IMR-90 (cell line): ENCODE measurements at regions not wholly inside any gene's neighbourhood (a gene's known extent, or its start where the extent isn't known, plus 50 kb on each side); places are given as distances from the start of the nearest gene placed in this dataset.
A peak's percentile ranks its signal among the peaks of the same experiment; 100 is the strongest.
"Not testable (repeated sequence)": the region's sequence is repeated elsewhere in the genome, so short reads cannot be mapped to it uniquely, and the experiment has no call there.

Source experiments
- ATAC-seq: fragments of 200-7000 bp; cut with Tn5 transposase; 2 replicates; pipeline ENCODE4 v1.9.1; 2020; ENCODE audit warnings: low read depth, mild to moderate bottlenecking, moderate library complexity
- BruUV-seq: library from RNA; stranded (reverse); fragments of 400-500 nt; replicated peaks from 2 replicates; lab custom pipeline; 2021; lab: Mats Ljungman, UMichigan
- CTCF ChIA-PET: fragments of 300-600 bp; formaldehyde crosslinking; extraction: SDS; loops from one replicate; lab custom pipeline; 2021; ENCODE audit warnings: antibody characterized with exemption; lab: Yijun Ruan, JAX
- POLR2A ChIA-PET: fragments of 300-600 bp; sonication (Branson Sonifier 250); formaldehyde crosslinking; loops from one replicate; lab custom pipeline; 2022; ENCODE audit warnings: antibody characterized with exemption; ENCODE audit not compliant: unreplicated experiment; lab: Charles Lee
- DNase-seq: peaks from one replicate; pipeline ENCODE4 v3.0.0; 2013
- H2AFZ ChIP-seq: replicated peaks from 2 replicates; pipeline ENCODE3; 2013; ENCODE audit warnings: low read length, mild to moderate bottlenecking; ENCODE audit not compliant: poor library complexity
- H2AK5ac ChIP-seq: 2 replicates; pipeline ENCODE4 v1.6.1; 2013; ENCODE audit warnings: low read depth, low read length, inconsistent platforms
- H2AK9ac ChIP-seq: replicated peaks from 2 replicates; pipeline ENCODE3; 2013; ENCODE audit warnings: mild to moderate bottlenecking, low read depth, low read length, moderate library complexity; ENCODE audit not compliant: poor library complexity
- H2BK120ac ChIP-seq: 2 replicates; pipeline ENCODE4 v1.6.1; 2013; ENCODE audit warnings: low read depth, low read length, inconsistent platforms
- H2BK15ac ChIP-seq: 3 replicates; pipeline ENCODE4 v1.6.1; 2013; ENCODE audit warnings: low read depth, low read length, inconsistent platforms
- H2BK20ac ChIP-seq: 2 replicates; pipeline ENCODE4 v1.6.1; 2013; ENCODE audit warnings: low read depth, mild to moderate bottlenecking, inconsistent platforms, low read length, moderate library complexity
- H2BK5ac ChIP-seq: 2 replicates; pipeline ENCODE4 v1.6.1; 2013; ENCODE audit warnings: mild to moderate bottlenecking, low read depth, low read length, inconsistent platforms; ENCODE audit not compliant: poor library complexity, severe bottlenecking
- H3K14ac ChIP-seq: replicated peaks from 2 replicates; pipeline ENCODE4 v1.6.1; 2013; ENCODE audit warnings: low read depth, low read length, inconsistent platforms
- H3K18ac ChIP-seq: 2 replicates; pipeline ENCODE4 v1.6.1; 2013; ENCODE audit warnings: low read depth, low read length, control low read depth
- H3K23ac ChIP-seq: 2 replicates; pipeline ENCODE4 v1.6.1; 2013; ENCODE audit warnings: low read depth, low read length, inconsistent platforms
- H3K27ac ChIP-seq: 2 replicates; pipeline ENCODE4 v1.5.1; 2013; ENCODE audit warnings: mild to moderate bottlenecking, control low read depth, low read length; ENCODE audit not compliant: insufficient read depth
- H3K27me3 ChIP-seq: 2 replicates; pipeline ENCODE4 v1.6.1; 2013; ENCODE audit warnings: low read length; ENCODE audit not compliant: control insufficient read depth, insufficient read depth
- H3K36me3 ChIP-seq: 2 replicates; pipeline ENCODE4 v1.6.1; 2013; ENCODE audit warnings: low read length, mixed read lengths; ENCODE audit not compliant: control insufficient read depth, insufficient read depth
- H3K4ac ChIP-seq: 2 replicates; pipeline ENCODE4 v1.6.1; 2013; ENCODE audit warnings: low read depth, low read length, inconsistent platforms
- H3K4me1 ChIP-seq: 2 replicates; pipeline ENCODE4 v1.6.1; 2013; ENCODE audit warnings: low read length, mixed read lengths; ENCODE audit not compliant: control insufficient read depth, insufficient read depth
- H3K4me2 ChIP-seq: 2 replicates; pipeline ENCODE4 v1.6.1; 2013; ENCODE audit warnings: low read depth, mild to moderate bottlenecking, control low read depth, low read length, moderate library complexity
- H3K4me3 ChIP-seq: 2 replicates; pipeline ENCODE4 v1.5.1; 2013; ENCODE audit warnings: low read depth, mild to moderate bottlenecking, control low read depth, low read length, moderate library complexity; ENCODE audit not compliant: insufficient read depth
- H3K56ac ChIP-seq: 2 replicates; pipeline ENCODE4 v1.6.1; 2013; ENCODE audit warnings: low read length, inconsistent platforms; ENCODE audit not compliant: insufficient read depth; ENCODE audit errors: extremely low read depth
- H3K79me1 ChIP-seq, 2 experiments: 2 replicates each; pipeline ENCODE4 v1.6.1; 2013; ENCODE audit warnings: low read length in 2 of 2, inconsistent platforms in 1 of 2, low read depth in 1 of 2
- H3K9ac ChIP-seq: 2 replicates; pipeline ENCODE4 v1.6.1; 2013; ENCODE audit warnings: low read depth, low read length, control low read depth
- H3K9me1 ChIP-seq: 2 replicates; pipeline ENCODE4 v1.6.1; 2013; ENCODE audit warnings: low read length, inconsistent platforms; ENCODE audit not compliant: insufficient read depth
- H3K9me3 ChIP-seq: 2 replicates; pipeline ENCODE4 v1.6.1; 2013; ENCODE audit warnings: low read length; ENCODE audit not compliant: control insufficient read depth, insufficient read depth
- H4K20me1 ChIP-seq: 2 replicates; pipeline ENCODE4 v1.6.1; 2013; ENCODE audit warnings: low read length, inconsistent platforms; ENCODE audit not compliant: insufficient read depth
- H4K5ac ChIP-seq: 2 replicates; pipeline ENCODE4 v1.6.1; 2013; ENCODE audit warnings: mild to moderate bottlenecking, low read depth, low read length, control low read depth
- H4K8ac ChIP-seq, 2 experiments: 2 replicates each; pipeline ENCODE4 v1.6.1; 2013; ENCODE audit warnings: low read depth in 2 of 2, low read length in 2 of 2, control low read depth in 1 of 2, inconsistent platforms in 1 of 2
- H4K91ac ChIP-seq: 2 replicates; pipeline ENCODE4 v1.6.1; 2013; ENCODE audit warnings: low read depth, low read length, inconsistent platforms; ENCODE audit not compliant: insufficient read depth
- WGBS, 2 experiments: methylation state at CpG; one replicate each; pipeline versions ENCODE4 v1.1.5 to v1.1.7; 2013; ENCODE audit warnings: missing lambda C conversion rate in 2 of 2; ENCODE audit not compliant: insufficient read length in 1 of 2; ENCODE audit errors: extremely low coverage in 2 of 2; 5-methylcytosine and 5-hydroxymethylcytosine counted together
- dilution Hi-C: fragments of 300-500 bp; cut with HindIII; formaldehyde crosslinking; loops from one replicate; pipeline ENCODE4 v1.14.3; 2018; ENCODE audit warnings: low sequenced_read_pairs; ENCODE audit not compliant: unreplicated experiment
- in situ Hi-C: fragments of 300-500 bp; cut with MboI; formaldehyde crosslinking; loops from 3 replicates; pipeline ENCODE4 v1.14.3; 2019; ENCODE audit warnings: low sequenced_read_pairs, inconsistent platforms, mixed read lengths
- intact Hi-C: fragments of 100-400 bp; cut with micrococcal nuclease; formaldehyde crosslinking; loops from 2 replicates; pipeline ENCODE4 v1.10.0; 2022

DNA sequence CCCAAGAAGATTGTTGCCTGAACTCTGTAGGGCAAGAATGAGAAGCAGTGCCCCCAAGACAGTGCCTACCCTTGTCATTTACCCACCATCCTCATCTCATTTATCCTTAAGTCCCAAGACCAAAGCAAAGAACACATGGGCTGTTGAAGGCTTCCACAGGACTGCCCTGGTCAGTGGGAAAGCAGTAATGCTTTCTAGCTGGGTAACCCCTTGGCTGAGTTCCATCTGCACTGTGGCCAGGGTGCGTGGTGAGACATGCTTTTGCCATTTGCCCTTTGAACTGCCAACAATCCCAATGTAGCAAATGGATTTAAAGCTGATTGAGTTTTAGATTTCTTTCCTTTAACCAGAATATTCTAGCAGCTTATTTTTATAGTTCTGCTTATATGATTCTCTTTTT is 103.5 kb upstream of the IKBKE start:
- H2BK15ac ChIP-seq, H3K4me3 ChIP-seq, H3K79me1 ChIP-seq, H3K56ac ChIP-seq, in situ Hi-C loops, intact Hi-C loops, POLR2A ChIA-PET, H4K8ac ChIP-seq, H2AK9ac ChIP-seq, H4K5ac ChIP-seq, H2AK5ac ChIP-seq, H3K18ac ChIP-seq, H3K9me3 ChIP-seq, BruUV-seq, CTCF ChIA-PET, H3K14ac ChIP-seq, H3K27me3 ChIP-seq, H2BK120ac ChIP-seq, H3K27ac ChIP-seq, H3K36me3 ChIP-seq, dilution Hi-C loops, H3K9ac ChIP-seq, H4K91ac ChIP-seq, H2AFZ ChIP-seq, H2BK5ac ChIP-seq, H3K9me1 ChIP-seq, H4K20me1 ChIP-seq, H3K4ac ChIP-seq, H3K4me2 ChIP-seq, DNase-seq, H2BK20ac ChIP-seq, H3K23ac ChIP-seq, H3K4me1 ChIP-seq: not testable (repeated sequence)
- peak; percentile 44 for ATAC-seq
- WGBS, 2 experiments, result no CpG with 5 or more reads among the region's 1 CpG

DNA sequence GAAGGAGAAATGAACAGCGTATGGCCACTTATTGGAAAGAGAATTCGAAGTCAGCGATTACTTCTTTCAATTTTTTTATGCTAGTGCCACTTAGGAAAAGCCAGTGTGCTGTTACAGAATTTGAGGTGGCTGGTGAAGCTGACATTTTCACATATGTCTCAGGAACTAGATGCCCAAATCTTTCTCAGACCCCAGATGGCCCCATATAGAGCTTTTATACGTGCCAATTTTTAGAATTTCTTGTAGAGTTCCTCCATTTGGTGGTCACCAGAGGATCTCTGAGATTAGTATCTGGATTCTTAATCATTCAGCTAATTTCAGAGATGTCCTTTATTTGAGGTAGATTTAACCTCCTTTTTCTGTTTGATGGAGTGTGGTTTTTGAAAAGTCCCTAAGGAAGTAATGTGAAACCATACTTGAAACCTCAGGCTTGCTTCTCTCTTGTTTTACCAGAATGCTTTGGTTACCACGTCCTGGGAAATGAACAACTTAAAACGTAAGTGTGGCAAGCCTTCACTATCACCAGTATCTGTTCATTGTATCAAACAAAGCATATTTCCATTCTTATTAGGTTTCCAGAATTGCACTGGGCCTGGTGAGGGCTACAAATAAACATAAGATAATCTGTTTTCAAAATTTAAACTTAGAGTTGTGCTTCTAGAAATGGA is 102.2 kb upstream of the IKBKE start:
- H3K18ac ChIP-seq, H2BK20ac ChIP-seq, H2BK5ac ChIP-seq, H3K4me1 ChIP-seq, H3K27me3 ChIP-seq, H3K4me3 ChIP-seq, H3K9ac ChIP-seq, H3K14ac ChIP-seq, H3K23ac ChIP-seq, dilution Hi-C loops, CTCF ChIA-PET, H3K36me3 ChIP-seq, H3K9me3 ChIP-seq, H4K8ac ChIP-seq, H3K4ac ChIP-seq, H2BK15ac ChIP-seq, H4K91ac ChIP-seq, ATAC-seq, H2BK120ac ChIP-seq, H3K56ac ChIP-seq, BruUV-seq, H3K27ac ChIP-seq, H3K4me2 ChIP-seq, H2AK5ac ChIP-seq, intact Hi-C loops, H4K20me1 ChIP-seq, H4K5ac ChIP-seq, DNase-seq, H3K79me1 ChIP-seq, POLR2A ChIA-PET, H2AK9ac ChIP-seq, in situ Hi-C loops, H3K9me1 ChIP-seq, H2AFZ ChIP-seq: not testable (repeated sequence)
- WGBS, 2 experiments, result no CpG with 5 or more reads among the region's 6 CpGs
